Spleen (tissue), 7 donors: ENCODE measurements at regions not wholly inside any gene's neighbourhood (a gene's known extent, or its start where the extent isn't known, plus 50 kb on each side); places are given as distances from the start of the nearest gene placed in this dataset.

Experiments
- CTCF ChIP-seq, 11 experiments: fragments of 200-600 bp in 7 of 11; fragments of 450-650 bp in 4 of 11; sonication (generic) in 4 of 11; IDR thresholded peaks in 8 of 11; conservative IDR thresholded peaks in 3 of 11; 1 replicate in 7 of 11; 2 replicates in 4 of 11; pipeline versions ENCODE4 v1.4.0 to v1.8.0; 2016 to 2021; ENCODE audit warnings: antibody characterized with exemption in 11 of 11, inconsistent platforms in 4 of 11, mild to moderate bottlenecking in 1 of 11
- POLR2A ChIP-seq, 3 donors: fragments of 450-650 bp; IDR thresholded peaks; one replicate each; pipeline ENCODE4 v1.5.1; 2017; ENCODE audit warnings: antibody characterized with exemption in 3 of 3, mild to moderate bottlenecking in 1 of 3
- donor health status: DM: no; HTN: no; CAD: no; lungs with moderate emphysema.
- donor health status: DM: no; HTN: no; CAD: no.
- donor health status: DM: no; HTN: no; CAD: no.

GRCh38 chr13:30523211-30523610 is 57.5 kb upstream of the HMGB1 start:
- TF ChIP-seq POLR2A (IDR thresholded peaks at IDR 0.05): no peak
- TF ChIP-seq CTCF (IDR thresholded peaks at IDR 0.05 in 8 of 11, conservative IDR thresholded peaks at IDR 0.05 in 3 of 11): no peak
